NCI-H187 (cell line): ENCODE measurements at regions not wholly inside any gene's neighbourhood (a gene's known extent, or its start where the extent isn't known, plus 50 kb on each side); places are given as distances from the start of the nearest gene placed in this dataset.
"Not testable (repeated sequence)": the region's sequence is repeated elsewhere in the genome, so short reads cannot be mapped to it uniquely, and the experiment has no call there.

ENCODE experiments used
- DNase-seq, 2 experiments: peaks; one replicate each; lab custom pipeline; 2025; lab: John Stamatoyannopoulos, UW

- DNase-seq = no peak
Observed at GRCh38 chr9:82790875-82791274, 272.1 kb downstream of the RASEF start.

- no peak for DNase-seq
Observed at GRCh38 chr9:82791692-82792091, 271.2 kb downstream of the RASEF start.

GRCh38 chr9:82797534-82797933 lies 265.4 kb downstream of the RASEF start:
- peak; percentile 30 to 33 for DNase-seq

GRCh38 chr9:82799286-82799685 lies 263.7 kb downstream of the RASEF start:
- DNase-seq = no peak

GRCh38 chr9:82805027-82805426 lies 257.9 kb downstream of the RASEF start:
- no peak for DNase-seq

- DNase-seq = no peak
Observed at GRCh38 chr9:82808478-82808877, 254.5 kb downstream of the RASEF start.

- no peak for DNase-seq
Observed at GRCh38 chr9:82810915-82811314, 252.0 kb downstream of the RASEF start.

- DNase-seq = no peak
Observed at GRCh38 chr9:82819260-82819659, 243.7 kb downstream of the RASEF start.

GRCh38 chr9:82820186-82820585 lies 242.8 kb downstream of the RASEF start:
- no peak for DNase-seq

GRCh38 chr9:82829818-82830217 lies 233.1 kb downstream of the RASEF start:
- no peak for DNase-seq

GRCh38 chr9:82865524-82865923 lies 197.4 kb downstream of the RASEF start:
- no peak for DNase-seq

- DNase-seq = no peak
Observed at GRCh38 chr9:82880336-82881050, 182.4 kb downstream of the RASEF start.

GRCh38 chr9:82882138-82882537 lies 180.8 kb downstream of the RASEF start:
- no peak for DNase-seq

- no peak for DNase-seq
Observed at GRCh38 chr9:82882748-82883147, 180.2 kb downstream of the RASEF start.

- DNase-seq = no peak
Observed at GRCh38 chr9:82883436-82883835, 179.5 kb downstream of the RASEF start.

- DNase-seq = not testable (repeated sequence)
Observed at GRCh38 chr9:82883974-82884373, 179.0 kb downstream of the RASEF start.

- no peak for DNase-seq
Observed at GRCh38 chr9:82890401-82890800, 172.5 kb downstream of the RASEF start.

- no peak for DNase-seq
Observed at GRCh38 chr9:82890865-82891264, 172.1 kb downstream of the RASEF start.

GRCh38 chr9:82891321-82891720 lies 171.6 kb downstream of the RASEF start:
- DNase-seq = no peak

- no peak for DNase-seq
Observed at GRCh38 chr9:82893549-82893948, 169.4 kb downstream of the RASEF start.

- DNase-seq = no peak
Observed at GRCh38 chr9:82894548-82894947, 168.4 kb downstream of the RASEF start.

GRCh38 chr9:82894961-82895821 lies 167.8 kb downstream of the RASEF start:
- DNase-seq = no peak

- no peak for DNase-seq
Observed at GRCh38 chr9:82895822-82896110, 167.2 kb downstream of the RASEF start.

- DNase-seq = no peak
Observed at GRCh38 chr9:82903503-82903902, 159.4 kb downstream of the RASEF start.
